HT1080 (cell line): ENCODE measurements at regions not wholly inside any gene's neighbourhood (a gene's known extent, or its start where the extent isn't known, plus 50 kb on each side); places are given as distances from the start of the nearest gene placed in this dataset.
"Not testable (repeated sequence)": the region's sequence is repeated elsewhere in the genome, so short reads cannot be mapped to it uniquely, and the experiment has no call there.

ENCODE experiments used
- DNase-seq: peaks from one replicate; pipeline ENCODE4 v3.0.0-alpha.2; 2015; ENCODE audit warnings: low read depth

GRCh38 chr13:82221621-82222020 lies 1660.7 kb downstream of the SLITRK1 start:
- DNase-seq: no peak

- DNase-seq: no peak
Measured at GRCh38 chr13:82220641-82221040, 1661.6 kb downstream of the SLITRK1 start.

GRCh38 chr13:82216165-82216564 lies 1666.1 kb downstream of the SLITRK1 start:
- DNase-seq: no peak

GRCh38 chr13:82214341-82214740 lies 1667.9 kb downstream of the SLITRK1 start:
- no peak for DNase-seq

- DNase-seq: no peak
Measured at GRCh38 chr13:82206241-82206640, 1676.0 kb downstream of the SLITRK1 start.

GRCh38 chr13:82202398-82202797 lies 1679.9 kb downstream of the SLITRK1 start:
- no peak for DNase-seq

GRCh38 chr13:82196087-82196486 lies 1686.2 kb downstream of the SLITRK1 start:
- no peak for DNase-seq

- no peak for DNase-seq
Measured at GRCh38 chr13:82187227-82187626, 1695.0 kb downstream of the SLITRK1 start.

GRCh38 chr13:82176751-82177150 lies 1705.5 kb downstream of the SLITRK1 start:
- no peak for DNase-seq

- no peak for DNase-seq
Measured at GRCh38 chr13:82165396-82166174, 1716.7 kb downstream of the SLITRK1 start.

- not testable (repeated sequence) for DNase-seq
Measured at GRCh38 chr13:82164780-82165395, 1717.4 kb downstream of the SLITRK1 start.

- DNase-seq: no peak
Measured at GRCh38 chr13:82147526-82147925, 1734.7 kb downstream of the SLITRK1 start.

GRCh38 chr13:82136880-82137279 lies 1745.4 kb downstream of the SLITRK1 start:
- DNase-seq: peak; percentile 78

GRCh38 chr13:82129281-82129680 lies 1753.0 kb downstream of the SLITRK1 start:
- no peak for DNase-seq

- DNase-seq: no peak
Measured at GRCh38 chr13:82118589-82118988, 1763.7 kb downstream of the SLITRK1 start.

- no peak for DNase-seq
Measured at GRCh38 chr13:82116422-82116989, 1765.8 kb downstream of the SLITRK1 start.

GRCh38 chr13:82115391-82115790 lies 1766.9 kb downstream of the SLITRK1 start:
- DNase-seq: no peak

- no peak for DNase-seq
Measured at GRCh38 chr13:82096256-82096655, 1755.3 kb upstream of the SPRY2 start.

GRCh38 chr13:82092312-82092711 lies 1751.4 kb upstream of the SPRY2 start:
- no peak for DNase-seq

GRCh38 chr13:82088781-82089180 lies 1747.9 kb upstream of the SPRY2 start:
- no peak for DNase-seq

- DNase-seq: no peak
Measured at GRCh38 chr13:82076496-82076895, 1735.6 kb upstream of the SPRY2 start.

- DNase-seq: no peak
Measured at GRCh38 chr13:82070416-82070815, 1729.5 kb upstream of the SPRY2 start.

GRCh38 chr13:82062772-82063171 lies 1721.8 kb upstream of the SPRY2 start:
- peak; percentile 57 for DNase-seq
